SU-DHL-6 (cell line): ENCODE measurements at regions not wholly inside any gene's neighbourhood (a gene's known extent, or its start where the extent isn't known, plus 50 kb on each side); places are given as distances from the start of the nearest gene placed in this dataset.
"Not testable (repeated sequence)": the region's sequence is repeated elsewhere in the genome, so short reads cannot be mapped to it uniquely, and the experiment has no call there.

Experiments
- CTCF ChIP-seq: fragments of 200-600 bp; sonication (generic); IDR thresholded peaks from one replicate; pipeline ENCODE4 v1.5.1; 2017; ENCODE audit warnings: antibody characterized with exemption, mild to moderate bottlenecking, low read length, moderate library complexity; ENCODE audit not compliant: insufficient read depth, poor library complexity, severe bottlenecking
- EZH2phosphoT487 ChIP-seq: fragments of 200-600 bp; sonication (generic), shearing (Covaris generic); conservative IDR thresholded peaks from 2 replicates; pipeline ENCODE4 v1.6.1; 2018; ENCODE audit warnings: mild to moderate bottlenecking, antibody characterized with exemption, low read length, moderate library complexity, mixed read lengths

DNA sequence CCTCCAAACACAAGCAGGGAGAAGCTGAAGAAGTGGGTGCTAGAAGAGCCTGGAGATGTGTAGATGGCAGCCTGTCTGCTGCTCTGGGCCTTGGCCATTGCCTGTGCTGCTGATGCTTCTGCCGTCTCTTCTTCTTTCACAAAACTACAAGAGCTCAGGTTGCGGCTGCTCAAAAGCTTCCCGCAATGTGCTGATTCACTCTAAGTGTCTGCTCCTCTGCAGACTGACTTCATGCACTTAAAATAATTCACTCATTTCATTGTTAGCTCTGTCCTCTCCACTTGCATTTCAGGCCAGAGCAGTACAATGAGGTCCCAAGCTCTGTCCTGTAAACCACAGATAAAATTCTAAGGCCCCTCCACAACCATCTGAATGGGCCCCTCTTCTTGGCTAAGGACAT lies 534.2 kb downstream of the KCNJ18 start:
- not testable (repeated sequence) for TF ChIP-seq CTCF, EZH2phosphoT487
